Liver (tissue), 3 donors: ENCODE measurements at regions not wholly inside any gene's neighbourhood (a gene's known extent, or its start where the extent isn't known, plus 50 kb on each side); places are given as distances from the start of the nearest gene placed in this dataset.

ENCODE experiments used
- ATF3 ChIP-seq: IDR thresholded peaks from 2 replicates; pipeline ENCODE4 v1.6.1; 2016; ENCODE audit warnings: antibody characterized with exemption
- CTCF ChIP-seq: fragments of 150-350 bp; IDR thresholded peaks from 2 replicates; pipeline ENCODE4 v1.5.1; 2017; ENCODE audit warnings: improper control_type of control experiment, low read depth, low read length; ENCODE audit not compliant: missing input control
- EGR1 ChIP-seq, 2 donors: IDR thresholded peaks; 2 replicates each; pipeline ENCODE4 v1.6.1; 2016 to 2018; ENCODE audit warnings: antibody characterized with exemption in 2 of 2, low read depth in 2 of 2
- FOXA1 ChIP-seq: IDR thresholded peaks from 2 replicates; pipeline ENCODE4 v1.6.1; 2016; ENCODE audit warnings: antibody characterized with exemption
- GABPA ChIP-seq, 2 donors: IDR thresholded peaks in 1 of 2; conservative IDR thresholded peaks in 1 of 2; 2 replicates each; pipeline ENCODE4 v1.6.1; 2016; ENCODE audit warnings: antibody characterized with exemption in 2 of 2, mild to moderate bottlenecking in 1 of 2, moderate library complexity in 1 of 2
- HNF4A ChIP-seq, 2 donors: conservative IDR thresholded peaks; 2 replicates each; pipeline ENCODE4 v1.6.1; 2016; ENCODE audit warnings: antibody characterized with exemption in 2 of 2, mild to moderate bottlenecking in 2 of 2
- JUND ChIP-seq, 2 donors: IDR thresholded peaks; 2 replicates each; pipeline ENCODE4 v1.6.1; 2016; ENCODE audit warnings: antibody characterized with exemption in 2 of 2
- MAX ChIP-seq: IDR thresholded peaks from 2 replicates; pipeline ENCODE4 v1.6.1; 2016; ENCODE audit warnings: antibody characterized with exemption
- RAD21 ChIP-seq, 2 donors: IDR thresholded peaks; 2 replicates each; pipeline ENCODE4 v1.6.1; 2016; ENCODE audit warnings: antibody characterized with exemption in 2 of 2, mild to moderate bottlenecking in 2 of 2
- REST ChIP-seq: IDR thresholded peaks from 2 replicates; pipeline ENCODE4 v1.6.1; 2016; ENCODE audit warnings: antibody characterized with exemption, mild to moderate bottlenecking
- SP1 ChIP-seq: IDR thresholded peaks from 2 replicates; pipeline ENCODE4 v1.6.1; 2018; ENCODE audit warnings: antibody characterized with exemption, mild to moderate bottlenecking
- YY1 ChIP-seq: IDR thresholded peaks from 2 replicates; pipeline ENCODE4 v1.6.1; 2016; ENCODE audit warnings: antibody characterized with exemption, mild to moderate bottlenecking
- ZBTB33 ChIP-seq: IDR thresholded peaks from 2 replicates; pipeline ENCODE4 v1.6.1; 2016; ENCODE audit warnings: antibody characterized with exemption
- donor health status: healthy.
- donor health status: healthy.

GRCh38 chr3:31234145-31234544, 298.6 kb upstream of the STT3B start:
- no peak for TF ChIP-seq EGR1 (IDR thresholded peaks at IDR 0.05; ENCODE audit: low read depth in 2 of 2)
- no peak for TF ChIP-seq CTCF
- no peak for TF ChIP-seq ZBTB33
- TF ChIP-seq GABPA (IDR thresholded peaks at IDR 0.05 in 1 of 2, conservative IDR thresholded peaks at IDR 0.05 in 1 of 2) = no peak
- no peak for TF ChIP-seq YY1
- TF ChIP-seq SP1 = no peak
- no peak for TF ChIP-seq JUND (IDR thresholded peaks at IDR 0.05)
- no peak for TF ChIP-seq MAX
- no peak for TF ChIP-seq FOXA1
- no peak for TF ChIP-seq RAD21 (IDR thresholded peaks at IDR 0.05)
- no peak for TF ChIP-seq HNF4A (conservative IDR thresholded peaks at IDR 0.05)
- TF ChIP-seq ATF3 = no peak
- TF ChIP-seq REST = no peak
